Heart right ventricle (tissue), 16 donors: ENCODE measurements at regions not wholly inside any gene's neighbourhood (a gene's known extent, or its start where the extent isn't known, plus 50 kb on each side); places are given as distances from the start of the nearest gene placed in this dataset.

Experiments used
- ATAC-seq, 8 donors: fragments of 200-7000 bp; cut with Tn5 transposase; one replicate each; pipeline ENCODE4 v1.9.1; 2020; ENCODE audit warnings: mild to moderate bottlenecking in 8 of 8, moderate library complexity in 8 of 8, moderate number of reproducible peaks in 1 of 8
- DNase-seq, 2 donors: peaks; one replicate each; pipeline ENCODE4 v3.0.0-alpha.2; 2020
- H3K27ac ChIP-seq, 10 donors: fragments of 200-600 bp; sonication (generic) in 2 of 10; one replicate each; pipeline versions ENCODE4 v1.5.0 to v1.8.0; 2020 to 2022; ENCODE audit warnings: mild to moderate bottlenecking in 3 of 10
- H3K27me3 ChIP-seq, 7 donors: fragments of 200-600 bp; one replicate each; pipeline ENCODE4 v1.8.0; 2021 to 2022; ENCODE audit warnings: mild to moderate bottlenecking in 2 of 7
- H3K36me3 ChIP-seq, 9 donors: fragments of 200-600 bp; sonication (generic) in 1 of 9; one replicate each; pipeline versions ENCODE4 v1.5.0 to v1.8.0; 2020 to 2022; ENCODE audit warnings: mild to moderate bottlenecking in 2 of 9
- H3K4me1 ChIP-seq, 9 donors: fragments of 200-600 bp; sonication (generic) in 1 of 9; one replicate each; pipeline versions ENCODE4 v1.5.0 to v1.8.0; 2020 to 2022; ENCODE audit warnings: mild to moderate bottlenecking in 4 of 9
- H3K4me3 ChIP-seq, 10 donors: fragments of 200-600 bp; sonication (generic) in 2 of 10; one replicate each; pipeline versions ENCODE4 v1.5.0 to v1.8.0; 2020 to 2022; ENCODE audit warnings: mild to moderate bottlenecking in 7 of 10, moderate library complexity in 2 of 10
- H3K9me3 ChIP-seq, 11 donors: fragments of 200-600 bp in 10 of 11; sonication (generic) in 2 of 11; one replicate each; pipeline versions ENCODE4 v1.5.0 to v1.8.0; 2013 to 2022; ENCODE audit warnings: mild to moderate bottlenecking in 2 of 11, control low read depth in 1 of 11, moderate library complexity in 1 of 11
- CTCF ChIP-seq, 9 donors: fragments of 200-600 bp; sonication (generic) in 2 of 9; IDR thresholded peaks; one replicate each; pipeline versions ENCODE4 v1.5.0 to v1.8.0; 2021 to 2022; ENCODE audit warnings: antibody characterized with exemption in 9 of 9, mild to moderate bottlenecking in 5 of 9, moderate library complexity in 1 of 9
- WGBS, 2 donors: extraction: QIAGEN DNeasy Blood & Tissue Kit; methylation state at CpG; one replicate each; pipeline ENCODE4 v1.1.7; 2013; ENCODE audit warnings: inconsistent platforms in 1 of 2; 5-methylcytosine and 5-hydroxymethylcytosine counted together
- intact Hi-C, 10 donors: fragments of 100-400 bp; cut with DNase I; formaldehyde crosslinking; loops; one replicate each; pipeline versions ENCODE4 v1.11.1 to v1.14.2; 2022
- donor health status: Arrhythmogenic right ventricular cardiomyopathy.
- donor health status: ischemic (EF 13 %, LVEDD 7.1; RV severe dilation, severe dysfunction).
- donor health status: healthy with polysubstance abuse.
- donor health status: DM: no; HTN: yes; CAD: no.
- donor health status: DM: no; HTN: no; CAD: no.
- donor health status: ischemic (EF 25% LVEDD 6.9; RV normal size, moderate dysfunction).
- donor health status: ischemic (EF 25% LVEDD 5.7; RV mildly dilated, moderate dysfunction).
- donor health status: healthy.
- donor health status: DM: yes; HTN: yes; CAD: no.
- donor health status: Ischemic cardiomyopathy.
- donor health status: ischemic (EF 35%, LVEDD 5.7; RV mildly dilated, moderate dysfunction).
- donor health status: nonischemic (EF 11% LVEDD 7.7; RV severe dilation, severe dysfunction).
- donor health status: DM: yes; HTN: yes; CAD: no.
- donor health status: PGD.
- donor health status: ischemic (EF 29% LVEDD 5.4; RV normal size, mild dysfunction).
- donor health status: nonischemic (EF 23%, LVEDD 6.1; RV moderate dilation, normal function).

- 67 to 75% methylated on average over 3 of the region's 3 CpGs for WGBS, 2 donors
- intact Hi-C loops, result no loop called here
- Histone ChIP-seq H3K27ac (no peak overlapping the region), H3K36me3 (no peaks in the 10 kb centered on the region), H3K27me3 (no peaks in the 10 kb centered on the region), H3K9me3 (no peaks in the 10 kb centered on the region), H3K4me1 (no peaks in the 10 kb centered on the region), H3K4me3 (no peak overlapping the region)
- no peak for DNase-seq
- no peak for ATAC-seq
- TF ChIP-seq CTCF (IDR thresholded peaks at IDR 0.05), result no peak
These were observed 406.9 kb downstream of the LIG4 start for GRCh38 chr13:107808389-107808788.

GRCh38 chr13:107807306-107808073 is 407.8 kb downstream of the LIG4 start:
- ATAC-seq, result no peak
- no peak for TF ChIP-seq CTCF (IDR thresholded peaks at IDR 0.05)
- no peaks in the 10 kb centered on the region for H3K9me3 ChIP-seq
- no peak overlapping the region for H3K4me3 ChIP-seq
- H3K36me3 ChIP-seq, result no peaks in the 10 kb centered on the region
- no peaks in the 10 kb centered on the region for H3K4me1 ChIP-seq
- WGBS, 2 donors, result 36 to 43% methylated on average over 3 of the region's 3 CpGs
- H3K27me3 ChIP-seq, result no peaks in the 10 kb centered on the region
- intact Hi-C loops, result no loop called here
- DNase-seq, result no peak
- H3K27ac ChIP-seq, result no peak overlapping the region

- Histone ChIP-seq H3K27ac (no peak overlapping the region), H3K4me1 (no peaks in the 10 kb centered on the region), H3K36me3 (no peaks in the 10 kb centered on the region), H3K27me3 (no peaks in the 10 kb centered on the region), H3K9me3 (no peaks in the 10 kb centered on the region), H3K4me3 (no peak overlapping the region)
- TF ChIP-seq CTCF (IDR thresholded peaks at IDR 0.05), result no peak
- WGBS, 2 donors, result 77 to 88% methylated on average over 2 of the region's 2 CpGs
- no peak for ATAC-seq
- intact Hi-C loops, result no loop called here
- DNase-seq, result no peak
These were observed 408.6 kb downstream of the LIG4 start for GRCh38 chr13:107806726-107807125.

GRCh38 chr13:107803822-107804495 is 411.4 kb downstream of the LIG4 start:
- Histone ChIP-seq H3K9me3 (no peaks in the 10 kb centered on the region), H3K27ac (no peak overlapping the region), H3K36me3 (no peaks in the 10 kb centered on the region), H3K4me3 (no peak overlapping the region), H3K27me3 (no peaks in the 10 kb centered on the region), H3K4me1 (no peaks in the 10 kb centered on the region)
- no peak for TF ChIP-seq CTCF (IDR thresholded peaks at IDR 0.05)
- 78 to 83% methylated on average over 7 of the region's 7 CpGs for WGBS, 2 donors
- DNase-seq (no peak), ATAC-seq (no peak)
- intact Hi-C loops, result no loop called here
